ENCODE measurements at regions not wholly inside any gene's neighbourhood (a gene's known extent, or its start where the extent isn't known, plus 50 kb on each side); places are given as distances from the start of the nearest gene placed in this dataset.
"Not testable (repeated sequence)": the region's sequence is repeated elsewhere in the genome, so short reads cannot be mapped to it uniquely, and the experiment has no call there.

GRCh38 chr7:25725451-25725850 lies 426.5 kb upstream of the NFE2L3 start:
- no peak for DNase-seq

DNA sequence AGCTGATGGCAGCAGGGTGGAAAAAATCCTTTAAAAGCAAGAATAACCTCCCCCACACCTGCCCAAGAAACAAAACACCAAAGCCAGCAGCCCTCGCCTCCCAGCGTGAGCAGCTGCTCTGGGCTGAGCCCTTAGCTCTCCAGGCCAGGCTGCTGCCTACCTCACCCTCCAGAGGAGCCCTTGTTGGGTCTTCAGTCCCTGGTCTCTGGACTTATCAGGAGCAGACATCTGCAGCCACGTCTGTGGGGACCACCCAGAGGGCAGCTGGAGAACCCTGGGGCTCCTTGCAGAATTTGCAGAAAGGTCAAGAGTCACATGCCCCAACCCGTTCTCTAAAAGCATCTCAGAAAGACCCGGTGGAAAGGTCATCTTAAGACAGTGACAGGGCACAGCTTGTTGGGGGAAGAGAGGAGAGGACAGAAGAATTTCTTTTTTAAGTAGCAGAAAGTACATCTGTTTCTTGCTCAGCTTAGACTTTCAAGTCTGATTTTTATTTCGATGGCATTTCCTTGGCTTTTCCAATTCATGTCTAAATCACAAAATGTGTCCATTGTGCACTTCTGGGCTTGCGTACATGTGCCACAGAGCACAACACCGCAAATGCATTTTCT lies 425.7 kb upstream of the NFE2L3 start:
- DNase-seq = no peak

DNA sequence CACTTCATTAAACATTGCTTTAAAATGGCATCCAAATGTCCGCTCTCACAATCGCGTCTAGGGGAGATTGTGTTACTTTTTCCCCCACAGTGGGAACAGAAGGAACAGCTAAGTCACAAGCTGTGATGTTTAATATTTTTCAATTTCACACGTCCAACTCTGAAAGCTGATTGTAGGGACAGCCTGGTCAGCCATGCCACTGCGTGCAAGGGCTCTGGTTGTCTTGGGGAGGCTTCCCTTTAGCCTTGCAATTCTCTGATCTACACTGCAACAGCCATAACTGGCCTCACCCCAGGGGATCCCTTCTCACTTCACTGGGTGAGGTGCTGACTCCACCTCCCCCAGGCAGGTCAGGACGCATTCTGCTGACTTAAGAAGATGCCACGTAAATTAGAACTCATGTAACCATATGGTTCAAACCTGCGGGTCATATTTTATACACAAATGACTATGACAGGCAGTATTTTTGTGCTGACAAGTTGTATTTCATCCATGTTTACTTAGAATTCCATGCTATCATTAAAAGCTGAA lies 425.2 kb upstream of the NFE2L3 start:
- no peak for DNase-seq

DNA sequence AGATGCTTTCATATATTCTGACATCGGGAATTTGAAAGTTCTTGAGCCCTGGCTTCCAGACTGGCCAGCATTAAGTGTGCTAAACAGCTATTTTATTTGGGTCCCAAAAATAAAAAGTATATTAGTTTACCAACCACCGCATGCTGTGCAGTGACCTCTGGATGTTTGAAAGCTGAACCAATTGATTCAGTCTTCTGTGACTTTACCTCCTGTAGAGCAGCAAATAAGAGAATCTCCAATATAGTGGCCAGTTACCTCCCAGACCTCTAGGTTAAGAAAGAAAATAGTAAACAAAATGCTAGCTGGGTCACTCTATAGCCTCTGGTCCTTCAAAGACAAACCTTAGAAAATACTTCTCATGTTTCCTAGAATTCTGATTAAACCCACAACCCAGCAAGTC lies 424.6 kb upstream of the NFE2L3 start:
- DNase-seq = no peak

- no peak for DNase-seq
These were observed 424.1 kb upstream of the NFE2L3 start for GRCh38 chr7:25727876-25728275.

GRCh38 chr7:25731068-25731845 lies 420.7 kb upstream of the NFE2L3 start:
- no peak for DNase-seq

- DNase-seq = no peak
These were observed 420.2 kb upstream of the NFE2L3 start for GRCh38 chr7:25731846-25732245.

DNA sequence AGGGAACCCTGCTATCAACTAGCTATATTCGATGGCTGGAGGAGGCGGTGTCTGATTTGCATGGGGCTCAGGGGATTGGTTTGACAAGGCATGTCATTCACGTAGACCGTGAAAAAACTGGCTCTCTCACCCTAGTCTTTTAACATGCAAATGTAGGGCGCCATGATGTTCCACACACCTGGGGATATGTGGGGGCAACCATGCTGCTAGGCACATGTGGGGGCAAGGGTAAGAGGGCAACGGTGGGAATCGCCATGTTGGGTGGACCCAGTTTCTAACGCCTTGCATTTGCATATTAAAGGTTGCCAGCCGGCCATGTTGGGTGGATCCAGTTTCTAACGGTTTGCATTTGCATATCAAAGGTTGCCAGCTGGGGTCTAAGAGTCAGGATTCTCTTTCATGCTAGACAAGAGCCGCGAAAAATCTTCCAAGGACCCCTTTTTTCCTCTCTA lies 419.2 kb upstream of the NFE2L3 start:
- no peak for DNase-seq

DNA sequence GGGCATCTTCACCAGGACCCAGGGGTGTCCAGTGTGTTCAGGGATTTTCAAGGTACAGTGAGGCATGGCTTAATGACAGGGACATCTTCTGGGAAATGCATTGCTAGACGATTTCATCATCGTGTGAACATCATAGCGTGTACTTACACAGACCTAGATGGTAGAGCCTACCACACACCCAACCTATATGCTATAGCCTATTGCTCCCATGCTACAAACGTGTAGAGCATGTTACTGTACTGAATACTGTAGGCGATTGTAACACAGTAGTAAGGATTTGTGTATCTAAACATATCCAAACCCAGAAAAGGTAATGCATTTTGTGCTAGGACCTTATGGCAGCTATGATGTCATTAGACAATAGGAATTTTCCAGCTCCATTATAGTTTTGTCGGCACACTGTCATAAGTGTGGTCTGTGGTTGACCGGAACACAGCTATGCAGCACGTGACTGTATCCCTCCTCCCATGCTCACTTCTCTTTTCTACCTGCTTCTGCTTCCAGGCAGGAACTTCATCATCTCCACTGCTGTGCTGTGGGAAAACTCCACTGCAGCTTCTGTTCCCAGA lies 416.2 kb upstream of the NFE2L3 start:
- no peak for DNase-seq

GRCh38 chr7:25738528-25738927 lies 413.5 kb upstream of the NFE2L3 start:
- no peak for DNase-seq

DNA sequence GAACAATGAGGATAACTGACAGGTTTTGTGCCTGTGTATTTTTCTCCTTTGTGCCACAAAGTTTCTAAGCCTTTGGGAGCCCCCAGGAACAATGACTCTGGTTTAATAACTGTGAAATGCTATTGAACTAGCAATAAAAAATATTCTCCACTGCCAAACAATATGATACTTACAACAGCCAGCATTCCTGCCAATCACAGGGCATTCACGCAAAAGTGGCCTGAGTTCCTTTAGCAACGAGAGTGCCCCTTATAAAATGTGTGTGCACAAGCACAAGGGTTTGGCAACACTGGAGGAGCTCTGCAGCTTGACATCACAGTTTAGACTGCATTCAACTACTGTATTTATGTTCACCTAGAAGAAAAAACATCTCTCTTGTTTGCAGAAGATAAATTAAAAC lies 412.9 kb upstream of the NFE2L3 start:
- no peak for DNase-seq

DNA sequence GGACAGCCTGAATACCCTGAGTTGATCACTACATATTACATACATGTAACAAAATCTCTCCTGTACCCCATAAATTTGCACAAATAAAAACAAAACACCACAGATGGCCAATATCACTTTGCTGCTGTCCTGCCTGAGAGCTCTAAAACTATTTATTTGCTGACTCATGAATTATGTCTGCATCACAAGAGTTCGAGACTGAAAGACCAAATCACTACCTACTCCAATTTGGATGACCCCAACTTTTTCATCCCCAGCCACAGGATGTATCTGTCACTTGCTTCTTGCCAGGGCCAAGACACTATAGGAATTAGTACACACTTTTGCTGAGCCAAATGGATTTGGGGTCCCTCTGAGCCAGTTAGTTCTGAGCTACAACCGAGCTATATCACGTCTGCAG lies 409.7 kb upstream of the NFE2L3 start:
- DNase-seq = no peak

DNA sequence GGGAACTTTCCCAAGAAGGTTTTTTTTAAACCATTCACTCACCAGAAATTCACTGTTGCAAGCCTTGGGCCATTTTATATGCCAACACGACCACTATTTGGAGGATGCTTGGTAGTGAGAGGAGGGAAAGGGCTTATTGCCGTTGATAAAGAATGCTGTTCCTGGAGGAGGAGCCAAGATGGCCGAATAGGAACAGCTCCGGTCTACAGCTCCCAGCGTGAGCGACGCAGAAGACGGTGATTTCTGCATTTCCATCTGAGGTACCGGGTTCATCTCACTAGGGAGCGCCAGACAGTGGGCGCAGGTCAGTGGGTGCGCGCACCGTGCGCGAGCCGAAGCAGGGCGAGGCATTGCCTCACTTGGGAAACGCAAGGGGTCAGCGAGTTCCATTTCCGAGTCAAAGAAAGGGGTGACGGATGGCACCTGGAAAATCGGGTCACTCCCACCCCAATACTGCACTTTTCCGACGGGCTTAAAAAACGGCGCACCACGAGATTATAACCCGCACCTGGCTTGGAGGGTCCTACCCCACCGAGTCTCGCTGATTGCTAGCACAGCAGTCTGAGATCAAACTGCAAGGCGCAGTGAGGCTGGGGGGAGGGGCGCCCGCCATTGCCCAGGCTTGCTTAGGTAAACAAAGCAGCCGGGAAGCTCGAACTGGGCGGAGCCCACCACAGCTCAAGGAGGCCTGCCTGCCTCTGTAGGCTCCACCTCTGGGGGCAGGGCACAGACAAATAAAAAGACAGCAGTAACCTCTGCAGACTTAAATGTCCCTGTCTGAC lies 408.1 kb upstream of the NFE2L3 start:
- not testable (repeated sequence) for DNase-seq

- DNase-seq = no peak
These were observed 401.1 kb upstream of the NFE2L3 start for GRCh38 chr7:25750744-25751508.

DNA sequence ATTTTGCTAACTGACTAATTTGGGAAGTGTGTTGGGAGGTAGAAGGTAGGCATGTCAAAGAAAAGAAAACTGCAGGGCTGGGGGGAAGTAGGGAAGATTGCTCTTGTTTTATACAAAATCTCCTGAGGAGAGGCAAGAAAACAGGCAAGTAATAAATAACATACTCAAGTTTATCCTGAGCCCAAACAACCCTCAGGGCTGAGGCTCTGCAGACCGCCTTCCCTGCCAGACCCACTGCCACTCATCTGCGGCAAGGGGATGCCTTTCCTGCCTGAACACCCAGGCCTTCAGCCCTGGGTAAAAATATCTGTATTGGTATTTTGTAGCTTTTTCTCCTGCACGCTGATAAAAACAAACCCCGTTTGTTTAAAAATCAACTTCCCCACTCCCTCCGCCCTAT lies 399.8 kb upstream of the NFE2L3 start:
- DNase-seq = no peak

- DNase-seq = no peak
These were observed 398.8 kb upstream of the NFE2L3 start for GRCh38 chr7:25752967-25753791.

GRCh38 chr7:25753837-25754236 lies 398.2 kb upstream of the NFE2L3 start:
- no peak for DNase-seq

DNA sequence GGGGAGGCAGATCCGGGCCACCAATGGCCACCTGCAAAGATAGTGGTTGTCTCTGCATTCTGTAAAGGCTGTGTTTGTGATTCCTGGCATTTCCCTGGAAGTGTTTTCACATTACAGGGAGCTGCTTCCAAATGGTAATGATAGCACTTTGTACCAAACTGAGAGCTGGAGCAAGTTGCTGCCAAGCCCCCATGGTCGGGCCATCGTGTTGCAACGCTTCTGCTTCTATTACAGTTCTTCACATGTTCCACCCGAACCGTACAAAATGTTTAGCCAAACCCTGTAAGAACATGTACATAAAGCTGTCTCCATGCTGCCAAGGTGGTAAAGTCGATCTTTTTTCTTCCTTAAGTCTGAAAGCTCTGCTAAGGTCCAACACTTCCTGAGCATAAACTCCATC lies 397.7 kb upstream of the NFE2L3 start:
- DNase-seq = no peak

- no peak for DNase-seq
These were observed 397.2 kb upstream of the NFE2L3 start for GRCh38 chr7:25754751-25755150.

GRCh38 chr7:25756601-25757000 lies 395.4 kb upstream of the NFE2L3 start:
- no peak for DNase-seq

- DNase-seq = no peak
These were observed 393.4 kb upstream of the NFE2L3 start for GRCh38 chr7:25758559-25758958.

DNA sequence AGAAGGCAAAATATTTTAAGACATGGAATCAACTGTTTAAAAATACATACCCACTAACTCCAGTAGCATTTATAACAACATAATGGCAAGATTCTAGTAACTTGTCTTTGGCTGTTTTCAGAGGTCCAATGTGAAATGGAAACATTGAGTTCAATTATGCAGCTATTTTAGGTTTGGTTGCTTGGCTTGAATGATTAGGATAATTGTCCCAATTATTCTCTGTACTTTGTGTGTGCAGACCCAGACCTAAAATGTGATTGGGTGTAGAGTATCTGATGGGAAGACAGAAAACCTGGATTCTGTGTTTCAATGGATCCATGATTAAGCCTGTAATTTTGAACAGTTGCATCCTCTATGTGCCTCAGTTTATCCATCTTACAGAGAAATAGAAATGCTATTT lies 392.7 kb upstream of the NFE2L3 start:
- DNase-seq = no peak

Measured in hematopoietic multipotent progenitor cell treated with erythropoietin and hydrocortisone succinate and interleukin-3 and kit ligand, for 8 days (in vitro differentiated cells).